Glomerular visceral epithelial cell (primary cell): ENCODE measurements at regions not wholly inside any gene's neighbourhood (a gene's known extent, or its start where the extent isn't known, plus 50 kb on each side); places are given as distances from the start of the nearest gene placed in this dataset.
"Not testable (repeated sequence)": the region's sequence is repeated elsewhere in the genome, so short reads cannot be mapped to it uniquely, and the experiment has no call there.

Source experiments
- DNase-seq: peaks from one replicate; pipeline ENCODE4 v3.0.0-alpha.2; 2016; ENCODE audit errors: extremely low spot score

- peak; percentile 3 for DNase-seq
These were observed 244.1 kb upstream of the PDZRN3 start for GRCh38 chr3:73868688-73869315.

- no peak for DNase-seq
These were observed 242.8 kb upstream of the PDZRN3 start for GRCh38 chr3:73867524-73867923.

DNA sequence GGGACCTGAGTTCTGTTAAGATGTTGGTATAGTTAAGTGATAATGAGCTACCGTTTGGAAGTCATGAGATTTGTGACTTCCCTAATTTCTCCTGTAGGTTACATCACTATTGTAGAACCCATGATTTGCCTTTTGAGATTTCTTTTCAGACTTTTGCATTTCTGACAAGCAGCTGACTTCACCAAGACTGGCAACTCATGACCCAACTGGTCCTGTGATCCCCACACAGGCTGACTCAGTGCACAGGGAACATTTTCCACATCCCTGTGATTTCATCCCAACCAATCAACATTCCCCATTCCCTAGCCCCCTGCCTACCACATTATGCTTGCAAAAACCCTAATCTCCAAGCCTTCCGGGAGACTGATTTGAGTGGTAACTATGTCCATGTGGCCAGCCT, 242.1 kb upstream of the PDZRN3 start:
- DNase-seq = no peak

GRCh38 chr3:73863546-73864079, 238.9 kb upstream of the PDZRN3 start:
- no peak for DNase-seq

GRCh38 chr3:73855813-73856212, 231.1 kb upstream of the PDZRN3 start:
- no peak for DNase-seq

DNA sequence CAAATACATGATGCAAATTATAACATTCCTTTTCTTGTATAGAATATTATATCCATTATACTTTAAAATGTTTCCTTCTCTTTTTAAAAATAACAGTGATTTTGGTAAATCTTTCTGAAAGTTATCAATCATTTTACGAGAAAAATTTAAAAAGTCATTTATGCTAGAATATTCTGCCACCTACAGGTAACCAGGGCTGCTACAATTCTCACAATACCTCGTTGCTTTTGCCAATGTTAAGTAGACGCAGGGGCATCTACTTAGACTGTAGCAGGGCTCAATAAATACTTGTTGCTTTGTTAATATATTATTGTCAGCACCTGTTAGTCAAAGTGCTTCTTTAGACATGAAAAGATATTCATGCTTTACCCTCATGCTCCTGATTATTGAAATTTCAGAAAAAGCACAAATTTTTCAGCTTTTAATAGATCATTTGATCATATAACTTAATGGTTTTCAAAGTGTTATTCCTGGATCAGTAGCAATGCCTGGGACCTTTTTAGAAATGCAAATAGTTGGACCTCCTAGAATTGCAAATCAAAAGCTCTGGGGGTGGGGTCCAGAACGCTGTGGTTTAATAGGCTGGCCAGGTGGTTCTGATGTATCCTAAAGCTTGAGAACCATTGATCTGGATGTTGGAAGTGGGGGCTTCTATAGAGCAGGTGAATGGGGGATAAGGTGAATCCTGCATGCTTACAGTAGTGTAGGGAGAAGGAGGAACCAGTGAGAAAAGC, 223.6 kb upstream of the PDZRN3 start:
- peak; percentile 18 for DNase-seq

DNA sequence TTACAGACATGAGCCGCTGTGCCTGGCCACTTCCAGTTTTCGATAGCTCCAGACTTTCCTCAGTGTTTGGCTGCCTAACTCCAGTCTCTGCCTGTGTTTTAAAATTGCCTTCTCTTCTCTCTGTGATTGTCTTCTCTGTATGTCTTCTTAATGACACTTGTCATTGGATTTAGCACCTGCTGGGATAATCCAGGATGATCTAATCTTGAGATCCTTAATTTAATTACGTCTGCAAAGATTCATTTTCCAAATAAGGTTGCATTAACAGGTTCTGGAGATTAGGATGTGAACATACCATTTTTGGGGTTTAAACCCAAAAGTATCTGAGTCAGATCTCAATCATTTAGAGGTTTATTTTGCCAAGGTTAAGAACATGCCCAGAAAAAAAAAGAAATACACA, 222.2 kb upstream of the PDZRN3 start:
- no peak for DNase-seq

DNA sequence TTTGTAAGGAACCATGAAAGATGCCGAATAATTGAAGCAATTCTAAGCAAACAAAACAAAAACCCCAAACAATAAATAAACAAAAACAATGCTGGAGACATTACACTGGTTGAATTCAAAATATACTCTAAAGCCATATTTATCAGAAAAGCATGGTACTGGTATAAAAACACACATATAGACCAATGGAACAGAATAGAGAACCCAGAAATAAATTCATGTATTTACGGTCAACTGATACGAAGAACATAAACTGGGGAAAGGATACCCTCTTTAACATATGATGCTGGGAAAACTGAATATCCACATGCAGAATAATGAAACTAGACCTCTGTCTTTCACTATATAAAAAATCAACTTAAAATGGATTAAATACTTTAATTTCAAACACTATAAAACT, 214.3 kb upstream of the PDZRN3 start:
- DNase-seq = no peak

DNA sequence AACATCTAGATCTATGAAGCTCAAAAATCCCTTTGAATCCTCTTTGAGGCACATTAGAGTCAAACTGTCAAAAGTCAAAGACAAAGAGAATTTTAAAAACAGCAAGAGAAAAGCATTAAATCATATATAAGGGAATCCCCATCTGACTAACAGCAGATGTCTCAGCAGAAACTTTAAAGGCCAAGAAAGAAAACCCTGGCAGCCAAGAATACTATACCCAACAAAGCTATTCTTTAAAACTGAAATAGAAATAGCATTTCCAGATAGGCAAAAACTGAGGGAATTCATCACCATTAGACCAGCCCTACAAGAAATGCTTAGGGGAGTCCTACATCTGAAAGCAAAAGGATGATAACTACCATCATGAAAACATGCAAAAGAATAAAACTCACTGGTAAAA, 211.2 kb upstream of the PDZRN3 start:
- no peak for DNase-seq

GRCh38 chr3:73832426-73832825, 207.7 kb upstream of the PDZRN3 start:
- DNase-seq = no peak

- no peak for DNase-seq
These were observed 203.6 kb upstream of the PDZRN3 start for GRCh38 chr3:73828348-73828747.

DNA sequence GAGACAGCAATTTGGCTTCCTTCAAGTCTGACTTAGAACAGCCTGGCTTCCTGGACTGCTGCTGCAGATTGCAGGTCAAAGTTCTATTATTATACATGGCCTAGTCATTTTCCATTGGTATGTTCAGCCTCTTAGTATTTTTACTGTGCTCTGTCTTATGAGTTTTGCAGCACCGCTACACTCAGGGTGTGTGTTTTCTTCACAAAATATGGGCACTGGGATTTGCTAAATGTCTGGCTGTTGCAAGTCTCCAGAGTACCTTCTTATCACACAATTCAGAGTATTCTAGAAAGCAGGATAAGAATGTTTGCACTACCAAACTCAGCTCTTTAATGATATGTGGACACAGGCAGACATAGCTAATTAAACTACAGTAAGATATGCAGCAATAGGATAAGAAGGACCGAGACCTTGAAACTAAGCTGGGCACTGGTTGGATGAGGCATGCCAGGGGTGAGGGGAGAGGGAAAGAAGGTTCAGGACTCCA, 203.0 kb upstream of the PDZRN3 start:
- no peak for DNase-seq

- no peak for DNase-seq
These were observed 202.5 kb upstream of the PDZRN3 start for GRCh38 chr3:73827204-73827603.

GRCh38 chr3:73820896-73821295, 196.2 kb upstream of the PDZRN3 start:
- DNase-seq = not testable (repeated sequence)

GRCh38 chr3:73820431-73820830, 195.7 kb upstream of the PDZRN3 start:
- DNase-seq = no peak

DNA sequence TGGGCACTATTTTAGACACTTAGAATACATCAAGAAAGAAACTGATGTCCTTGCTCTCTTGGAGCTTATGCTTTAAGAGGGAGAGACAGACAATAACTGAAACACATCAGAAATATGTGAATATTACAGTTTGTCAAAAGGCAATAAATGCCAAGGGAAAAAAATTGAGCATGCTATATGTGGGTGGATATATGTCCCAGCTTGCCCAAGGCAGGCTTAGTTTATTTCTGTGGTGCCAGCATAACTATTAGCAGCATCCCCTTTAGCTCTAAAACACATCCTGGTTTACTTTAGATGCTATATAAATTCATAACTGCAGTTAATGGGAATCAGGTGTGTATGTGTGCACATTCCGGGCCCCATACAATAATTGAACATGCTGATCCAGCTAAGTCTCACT, 191.2 kb upstream of the PDZRN3 start:
- no peak for DNase-seq

DNA sequence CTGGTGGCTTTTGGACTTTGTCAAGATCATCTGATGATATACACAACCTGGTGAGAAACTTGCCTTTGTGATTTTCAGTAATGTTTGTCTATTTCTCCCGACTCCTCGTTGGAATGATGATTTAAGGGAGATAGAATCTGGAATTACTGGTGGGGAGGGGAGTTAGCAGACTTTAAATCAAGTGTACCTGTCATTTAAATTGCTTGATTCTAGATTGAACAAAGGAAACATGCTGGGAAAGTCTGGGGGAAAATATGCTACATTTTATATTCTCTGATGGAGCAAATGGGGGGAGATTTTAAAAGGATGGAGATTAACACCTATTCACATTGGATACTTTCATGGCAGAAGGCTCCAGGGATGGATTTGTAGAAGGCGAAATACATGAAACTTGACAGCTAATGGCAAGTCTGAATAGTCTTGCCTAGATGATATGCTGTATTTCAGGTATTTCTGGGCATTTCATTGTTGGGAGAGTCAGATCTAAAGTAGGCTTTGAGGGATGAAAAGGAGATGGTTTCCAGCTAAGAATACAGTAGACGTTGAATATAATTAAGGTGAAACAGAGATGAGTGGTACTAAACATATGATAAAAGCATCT, 189.1 kb upstream of the PDZRN3 start:
- DNase-seq = no peak

GRCh38 chr3:73813291-73813690, 188.6 kb upstream of the PDZRN3 start:
- no peak for DNase-seq

DNA sequence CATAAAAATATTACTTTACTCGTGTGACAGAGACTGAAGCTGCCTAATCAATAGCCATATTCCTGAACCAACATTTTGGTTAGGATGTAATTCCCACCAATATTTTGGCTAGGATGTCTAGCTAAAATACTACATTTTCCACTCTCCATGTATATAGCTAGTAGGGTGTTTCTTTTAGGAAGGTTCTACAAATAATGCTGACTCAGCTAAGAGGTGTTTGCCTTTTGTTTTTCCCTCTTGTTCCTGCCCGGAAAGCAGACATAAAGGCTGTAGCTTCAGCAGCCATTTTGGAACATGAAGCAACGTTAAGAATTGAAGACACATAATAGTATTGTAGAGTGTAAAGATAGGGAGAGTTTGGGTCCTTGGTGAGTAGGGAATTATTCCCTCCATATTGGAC, 187.3 kb upstream of the PDZRN3 start:
- no peak for DNase-seq

- DNase-seq = peak; percentile 4
These were observed 184.2 kb upstream of the PDZRN3 start for GRCh38 chr3:73808862-73809509.

DNA sequence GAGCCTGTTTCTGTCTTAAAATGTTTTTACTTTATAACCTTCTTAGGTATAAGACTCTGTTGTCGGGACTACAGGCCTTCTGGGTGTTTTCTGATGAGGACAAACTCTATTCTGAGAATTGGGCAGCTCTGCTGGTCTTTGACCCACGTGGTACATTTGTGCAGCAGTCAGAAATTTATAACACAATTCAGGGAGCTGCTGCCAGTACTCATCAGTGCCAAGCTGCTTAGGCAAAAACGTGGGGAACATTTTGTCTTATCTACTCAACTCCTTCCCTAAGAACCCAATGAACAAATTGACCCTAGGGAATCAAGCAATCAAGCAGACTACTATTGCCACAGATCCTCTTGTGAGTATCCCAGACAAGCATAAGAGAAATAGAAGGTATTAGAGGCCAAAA, 180.7 kb upstream of the PDZRN3 start:
- DNase-seq = no peak

DNA sequence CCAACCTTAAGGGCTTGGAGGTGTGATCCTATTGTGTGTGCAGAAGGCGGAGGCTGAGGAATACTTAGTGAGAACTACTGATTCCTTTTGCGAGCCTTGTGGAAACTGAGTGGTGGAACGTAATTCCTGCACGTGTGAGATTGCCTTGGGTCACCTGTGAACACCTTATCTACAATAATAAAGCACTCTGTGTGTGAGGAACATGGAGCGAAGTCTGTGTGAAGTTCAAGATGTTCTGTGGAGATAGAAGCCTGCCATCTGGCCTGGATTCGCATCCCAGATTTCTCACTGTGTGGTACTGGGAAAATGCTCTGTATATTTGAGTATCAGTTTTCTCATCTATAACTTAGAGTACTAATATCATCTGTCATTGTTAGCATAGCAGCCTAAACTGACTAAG, 179.5 kb upstream of the PDZRN3 start:
- no peak for DNase-seq
